ENCODE measurements at regions not wholly inside any gene's neighbourhood (a gene's known extent, or its start where the extent isn't known, plus 50 kb on each side); places are given as distances from the start of the nearest gene placed in this dataset.
A peak's percentile ranks its signal among the peaks of the same experiment; 100 is the strongest.

DNA sequence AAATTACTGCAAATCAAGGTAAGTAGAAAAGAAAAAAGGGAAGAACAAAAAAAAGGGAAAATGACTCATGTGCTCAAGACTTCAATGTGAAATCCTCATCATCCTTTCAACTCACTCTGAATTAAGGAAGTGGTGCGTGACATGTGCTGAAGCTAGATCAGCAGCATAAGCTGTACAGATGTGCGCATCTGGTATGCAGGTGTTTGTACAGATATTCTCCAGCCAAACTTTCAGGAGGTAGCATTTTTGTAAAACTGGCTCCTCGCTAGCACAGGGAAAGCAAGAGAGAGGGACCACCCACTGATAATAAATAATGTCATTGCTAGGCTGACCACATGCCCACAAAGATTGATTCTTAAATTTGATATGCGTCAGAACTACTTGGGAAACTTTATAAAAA, 253.9 kb upstream of the RGMB start:
- TF ChIP-seq, protein P1, sequence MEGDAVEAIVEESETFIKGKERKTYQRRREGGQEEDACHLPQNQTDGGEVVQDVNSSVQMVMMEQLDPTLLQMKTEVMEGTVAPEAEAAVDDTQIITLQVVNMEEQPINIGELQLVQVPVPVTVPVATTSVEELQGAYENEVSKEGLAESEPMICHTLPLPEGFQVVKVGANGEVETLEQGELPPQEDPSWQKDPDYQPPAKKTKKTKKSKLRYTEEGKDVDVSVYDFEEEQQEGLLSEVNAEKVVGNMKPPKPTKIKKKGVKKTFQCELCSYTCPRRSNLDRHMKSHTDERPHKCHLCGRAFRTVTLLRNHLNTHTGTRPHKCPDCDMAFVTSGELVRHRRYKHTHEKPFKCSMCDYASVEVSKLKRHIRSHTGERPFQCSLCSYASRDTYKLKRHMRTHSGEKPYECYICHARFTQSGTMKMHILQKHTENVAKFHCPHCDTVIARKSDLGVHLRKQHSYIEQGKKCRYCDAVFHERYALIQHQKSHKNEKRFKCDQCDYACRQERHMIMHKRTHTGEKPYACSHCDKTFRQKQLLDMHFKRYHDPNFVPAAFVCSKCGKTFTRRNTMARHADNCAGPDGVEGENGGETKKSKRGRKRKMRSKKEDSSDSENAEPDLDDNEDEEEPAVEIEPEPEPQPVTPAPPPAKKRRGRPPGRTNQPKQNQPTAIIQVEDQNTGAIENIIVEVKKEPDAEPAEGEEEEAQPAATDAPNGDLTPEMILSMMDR (IDR thresholded peaks at IDR 0.05; ENCODE audit: insufficient read depth, low read depth, low read length): no peak
- no peak overlapping the region for H3K4me3 ChIP-seq (ENCODE audit: low read depth, low read length)
- no peak for DNase-seq (ENCODE audit: low read depth)

DNA sequence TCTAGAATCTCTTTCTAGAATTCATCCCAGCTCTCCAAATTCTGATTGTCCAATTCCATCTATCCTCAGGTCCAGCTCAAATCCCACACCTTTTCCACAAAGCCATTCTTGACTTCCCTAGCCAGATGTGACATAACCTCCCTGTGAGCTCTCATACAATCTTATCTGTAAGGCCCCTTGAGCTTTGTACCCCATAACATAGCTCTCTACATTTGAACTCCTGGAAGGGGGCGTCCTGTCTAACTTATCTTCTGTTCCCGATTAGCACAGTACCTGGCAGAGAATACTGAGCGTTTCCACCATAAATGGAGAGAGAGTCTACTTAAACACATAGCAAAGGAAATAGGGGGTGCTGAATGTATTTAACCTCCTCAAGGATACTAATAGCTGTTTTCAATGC, 251.6 kb upstream of the RGMB start:
- TF ChIP-seq, protein P1 (IDR thresholded peaks at IDR 0.05; ENCODE audit: insufficient read depth, low read depth, low read length): no peak
- H3K4me3 ChIP-seq (ENCODE audit: low read depth, low read length): no peak overlapping the region
- DNase-seq (ENCODE audit: low read depth): no peak

DNA sequence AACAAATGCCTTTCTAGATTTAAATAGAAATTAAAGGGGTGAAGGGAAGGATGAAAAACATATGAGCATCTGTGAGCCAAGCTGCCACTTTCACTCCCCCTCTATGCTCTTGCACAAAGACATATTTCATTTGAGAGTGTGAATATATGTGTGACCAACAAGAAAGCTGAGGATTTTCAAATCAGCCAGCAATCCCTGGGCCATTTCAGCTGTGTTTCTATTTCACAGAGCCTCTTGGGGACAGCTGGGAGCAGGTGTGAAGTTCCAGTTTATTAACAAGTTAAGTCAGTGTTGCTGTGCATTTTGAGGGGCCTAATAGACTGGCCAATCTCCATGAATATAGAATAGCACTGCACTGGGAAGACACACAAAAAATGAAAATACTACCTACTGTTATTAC, 248.7 kb upstream of the RGMB start:
- no peak for DNase-seq (ENCODE audit: low read depth)
- TF ChIP-seq, protein P1 (IDR thresholded peaks at IDR 0.05; ENCODE audit: insufficient read depth, low read depth, low read length): no peak
- H3K4me3 ChIP-seq (ENCODE audit: low read depth, low read length): no peak overlapping the region

DNA sequence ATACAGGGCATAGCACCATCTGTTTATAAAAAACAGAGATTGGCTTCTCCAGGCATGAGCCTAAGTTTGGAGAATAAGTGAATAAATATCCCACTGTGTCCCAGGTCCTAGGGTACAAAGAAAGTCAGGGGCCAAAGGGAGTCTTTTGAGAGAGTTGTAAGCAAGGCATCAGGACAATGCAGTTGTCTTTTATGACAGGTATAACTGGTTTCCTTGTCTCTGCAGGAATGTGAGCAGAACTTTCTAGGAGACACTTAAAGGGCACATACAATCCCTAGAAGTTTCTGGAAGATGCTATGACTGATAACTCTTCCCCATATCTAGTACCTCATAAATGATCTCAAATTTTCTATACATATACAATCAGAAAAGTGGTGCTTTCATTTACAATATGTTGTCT, 245.6 kb upstream of the RGMB start:
- TF ChIP-seq, protein P1 (IDR thresholded peaks at IDR 0.05; ENCODE audit: insufficient read depth, low read depth, low read length): no peak
- no peak overlapping the region for H3K4me3 ChIP-seq (ENCODE audit: low read depth, low read length)
- DNase-seq (ENCODE audit: low read depth): no peak

DNA sequence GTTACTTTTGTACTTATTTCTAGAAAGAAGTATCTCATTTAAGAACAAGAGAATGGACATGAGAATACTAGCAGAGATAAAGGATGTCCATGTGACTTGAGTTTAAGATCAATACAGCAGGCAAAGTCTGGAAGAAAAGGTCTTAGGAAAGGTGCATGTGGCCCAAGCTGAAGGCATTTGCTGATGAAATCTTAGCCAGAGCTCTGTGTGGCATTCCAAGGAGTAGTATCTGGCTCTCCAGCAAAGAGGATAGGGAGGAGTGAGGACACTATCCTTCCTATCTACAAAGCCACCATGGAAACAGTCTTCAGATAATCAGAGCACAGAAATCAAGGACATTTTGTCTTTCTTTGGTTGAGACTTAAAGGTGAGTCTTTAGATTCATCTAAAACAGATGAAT, 244.1 kb upstream of the RGMB start:
- TF ChIP-seq, protein P1 (IDR thresholded peaks at IDR 0.05; ENCODE audit: insufficient read depth, low read depth, low read length): no peak
- H3K4me3 ChIP-seq (ENCODE audit: low read depth, low read length): no peak overlapping the region
- DNase-seq (ENCODE audit: low read depth): peak; percentile 2

DNA sequence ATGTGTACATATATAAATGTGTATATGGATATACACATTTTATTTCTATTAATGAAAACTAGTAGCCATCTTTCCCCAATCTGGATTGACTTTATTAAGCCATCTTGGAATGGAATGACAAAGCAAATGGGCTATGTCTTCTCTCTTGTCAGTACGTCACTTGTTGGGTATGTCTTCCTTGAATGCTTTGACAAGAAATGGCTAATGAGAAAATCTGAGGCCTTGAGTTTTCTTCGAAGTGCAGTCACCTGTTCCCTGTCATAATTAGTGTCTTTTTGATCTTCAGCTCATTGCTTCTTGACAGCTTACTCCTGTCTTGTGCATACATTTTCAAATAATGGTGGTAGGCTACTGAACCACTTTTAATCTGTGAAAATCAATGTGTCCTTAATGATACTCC, 243.2 kb upstream of the RGMB start:
- TF ChIP-seq, protein P1 (IDR thresholded peaks at IDR 0.05; ENCODE audit: insufficient read depth, low read depth, low read length): no peak
- DNase-seq (ENCODE audit: low read depth): no peak
- no peak overlapping the region for H3K4me3 ChIP-seq (ENCODE audit: low read depth, low read length)

DNA sequence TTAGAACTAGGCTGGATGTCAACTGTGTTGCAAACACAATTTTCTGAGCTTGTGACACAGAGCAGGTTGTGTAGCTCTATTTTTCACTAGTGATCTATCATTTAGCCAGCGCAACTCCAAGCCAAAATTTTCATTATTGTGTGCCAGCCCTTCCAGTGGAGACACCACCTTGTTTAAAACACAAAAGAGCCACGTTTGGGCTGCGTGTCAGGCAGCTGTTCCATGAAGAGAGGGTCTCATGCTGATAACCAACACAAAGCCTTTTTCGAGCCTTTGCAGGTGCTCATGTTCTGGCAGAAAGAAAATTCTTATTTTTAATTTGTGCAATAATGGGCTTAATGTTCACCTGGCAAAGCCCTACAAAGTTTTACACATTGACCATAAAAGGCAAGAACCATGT, 237.6 kb upstream of the RGMB start:
- DNase-seq (ENCODE audit: low read depth): no peak

More for the DNA sequence above, 237.6 kb upstream of the RGMB start:
- TF ChIP-seq, protein P1 (IDR thresholded peaks at IDR 0.05; ENCODE audit: insufficient read depth, low read depth, low read length): no peak
- no peak overlapping the region for H3K4me3 ChIP-seq (ENCODE audit: low read depth, low read length)

Data from fibroblast of villous mesenchyme (primary cell).